Fibroblast of upper back skin (primary cell): ENCODE measurements at regions not wholly inside any gene's neighbourhood (a gene's known extent, or its start where the extent isn't known, plus 50 kb on each side); places are given as distances from the start of the nearest gene placed in this dataset.
"Not testable (repeated sequence)": the region's sequence is repeated elsewhere in the genome, so short reads cannot be mapped to it uniquely, and the experiment has no call there.

ENCODE experiments used
- DNase-seq: peaks from one replicate; pipeline ENCODE4 v3.0.0-alpha.2; 2013

- DNase-seq = no peak
Observed at GRCh38 chr3:145893331-145893730, 267.7 kb downstream of the PLOD2 start.

- no peak for DNase-seq
Observed at GRCh38 chr3:145898487-145898886, 262.5 kb downstream of the PLOD2 start.

- DNase-seq = no peak
Observed at GRCh38 chr3:145899241-145899640, 261.7 kb downstream of the PLOD2 start.

- no peak for DNase-seq
Observed at GRCh38 chr3:145900056-145900829, 260.7 kb downstream of the PLOD2 start.

GRCh38 chr3:145902166-145902565, 258.8 kb downstream of the PLOD2 start:
- peak; percentile 63 for DNase-seq

GRCh38 chr3:145903472-145904013, 257.4 kb downstream of the PLOD2 start:
- no peak for DNase-seq

- no peak for DNase-seq
Observed at GRCh38 chr3:145904138-145904537, 256.8 kb downstream of the PLOD2 start.

- no peak for DNase-seq
Observed at GRCh38 chr3:145906301-145906700, 254.7 kb downstream of the PLOD2 start.

- no peak for DNase-seq
Observed at GRCh38 chr3:145906755-145907154, 254.2 kb downstream of the PLOD2 start.

- DNase-seq = peak; percentile 45
Observed at GRCh38 chr3:145911016-145911415, 250.0 kb downstream of the PLOD2 start.

- no peak for DNase-seq
Observed at GRCh38 chr3:145915787-145916186, 245.2 kb downstream of the PLOD2 start.

GRCh38 chr3:145927736-145928135, 233.2 kb downstream of the PLOD2 start:
- not testable (repeated sequence) for DNase-seq

GRCh38 chr3:145936971-145937370, 224.0 kb downstream of the PLOD2 start:
- peak; percentile 76 for DNase-seq

- peak; percentile 4 for DNase-seq
Observed at GRCh38 chr3:145939431-145939830, 221.6 kb downstream of the PLOD2 start.

- peak; percentile 33 for DNase-seq
Observed at GRCh38 chr3:145942052-145942451, 218.9 kb downstream of the PLOD2 start.

GRCh38 chr3:145943952-145944351, 217.0 kb downstream of the PLOD2 start:
- DNase-seq = no peak

- peak; percentile 70 for DNase-seq
Observed at GRCh38 chr3:145951441-145951840, 209.5 kb downstream of the PLOD2 start.

GRCh38 chr3:145952536-145952935, 208.4 kb downstream of the PLOD2 start:
- DNase-seq = peak; percentile 98

- DNase-seq = peak; percentile 78
Observed at GRCh38 chr3:145953316-145953715, 207.7 kb downstream of the PLOD2 start.

GRCh38 chr3:145959457-145960088, 201.4 kb downstream of the PLOD2 start:
- DNase-seq = peak; percentile 37

GRCh38 chr3:145963111-145963510, 197.9 kb downstream of the PLOD2 start:
- DNase-seq = no peak

- no peak for DNase-seq
Observed at GRCh38 chr3:145967043-145967442, 193.9 kb downstream of the PLOD2 start.

GRCh38 chr3:145971186-145971585, 189.8 kb downstream of the PLOD2 start:
- no peak for DNase-seq

- DNase-seq = no peak
Observed at GRCh38 chr3:145972851-145973250, 188.1 kb downstream of the PLOD2 start.
